Fibroblast of pulmonary artery (primary cell): ENCODE measurements at regions not wholly inside any gene's neighbourhood (a gene's known extent, or its start where the extent isn't known, plus 50 kb on each side); places are given as distances from the start of the nearest gene placed in this dataset.

ENCODE experiments used
- DNase-seq: peaks from one replicate; pipeline ENCODE4 v3.0.0-alpha.2; 2010; ENCODE audit warnings: low read depth
- H3K4me3 ChIP-seq: replicated peaks from 2 replicates; pipeline ENCODE4 v1.5.1; 2011; ENCODE audit warnings: low read depth, mild to moderate bottlenecking, control low read depth, low read length, moderate library complexity
- TF ChIP-seq, protein P1 (sequence below): IDR thresholded peaks from 2 replicates; pipeline ENCODE4 v1.5.1; 2011; ENCODE audit warnings: mild to moderate bottlenecking, control low read depth, low read length, inconsistent platforms; ENCODE audit errors: missing control alignments

DNA sequence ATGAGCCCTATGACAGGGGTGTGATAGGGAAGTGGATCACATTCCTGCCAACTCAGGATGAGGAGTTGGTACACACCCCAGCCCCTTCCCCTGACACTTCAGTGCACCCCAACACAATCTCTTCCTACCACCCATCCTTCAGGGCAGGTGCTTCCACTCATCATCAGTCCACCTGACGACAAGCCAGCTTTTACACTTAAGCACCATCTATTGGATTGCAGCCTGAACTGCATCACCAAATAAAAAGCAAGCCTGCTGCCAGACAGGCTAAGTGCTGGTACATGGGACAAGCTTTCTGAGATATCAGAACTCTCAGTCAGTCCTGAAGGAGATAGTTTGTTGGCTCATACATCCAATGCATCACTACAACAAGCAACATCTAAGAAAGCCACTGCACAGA is 69.0 kb upstream of the TMEM200A start:
- TF ChIP-seq, protein P1, sequence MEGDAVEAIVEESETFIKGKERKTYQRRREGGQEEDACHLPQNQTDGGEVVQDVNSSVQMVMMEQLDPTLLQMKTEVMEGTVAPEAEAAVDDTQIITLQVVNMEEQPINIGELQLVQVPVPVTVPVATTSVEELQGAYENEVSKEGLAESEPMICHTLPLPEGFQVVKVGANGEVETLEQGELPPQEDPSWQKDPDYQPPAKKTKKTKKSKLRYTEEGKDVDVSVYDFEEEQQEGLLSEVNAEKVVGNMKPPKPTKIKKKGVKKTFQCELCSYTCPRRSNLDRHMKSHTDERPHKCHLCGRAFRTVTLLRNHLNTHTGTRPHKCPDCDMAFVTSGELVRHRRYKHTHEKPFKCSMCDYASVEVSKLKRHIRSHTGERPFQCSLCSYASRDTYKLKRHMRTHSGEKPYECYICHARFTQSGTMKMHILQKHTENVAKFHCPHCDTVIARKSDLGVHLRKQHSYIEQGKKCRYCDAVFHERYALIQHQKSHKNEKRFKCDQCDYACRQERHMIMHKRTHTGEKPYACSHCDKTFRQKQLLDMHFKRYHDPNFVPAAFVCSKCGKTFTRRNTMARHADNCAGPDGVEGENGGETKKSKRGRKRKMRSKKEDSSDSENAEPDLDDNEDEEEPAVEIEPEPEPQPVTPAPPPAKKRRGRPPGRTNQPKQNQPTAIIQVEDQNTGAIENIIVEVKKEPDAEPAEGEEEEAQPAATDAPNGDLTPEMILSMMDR, result no peak
- DNase-seq, result no peak
- H3K4me3 ChIP-seq, result no peak overlapping the region

DNA sequence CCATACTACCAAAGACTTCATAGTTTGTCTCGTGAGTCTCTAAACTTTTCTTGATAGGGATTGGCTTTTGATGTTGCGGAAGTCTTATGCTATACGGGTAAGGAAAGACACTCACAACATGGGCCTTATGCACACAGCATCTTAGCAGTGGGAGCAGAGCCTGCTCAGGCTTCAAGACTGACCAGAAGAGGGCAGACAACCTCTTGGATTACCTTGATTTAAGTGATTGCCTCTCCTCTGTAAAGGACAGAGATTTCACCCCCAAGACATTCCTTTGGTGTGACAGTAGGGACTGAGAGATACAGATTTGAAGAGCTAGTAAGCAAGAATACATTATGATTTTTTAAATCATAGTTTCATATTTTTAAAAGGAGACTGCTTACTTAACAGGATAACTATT is 71.0 kb upstream of the SAMD3 start:
- H3K4me3 ChIP-seq, result no peak overlapping the region
- peak; percentile 64 for DNase-seq

DNA sequence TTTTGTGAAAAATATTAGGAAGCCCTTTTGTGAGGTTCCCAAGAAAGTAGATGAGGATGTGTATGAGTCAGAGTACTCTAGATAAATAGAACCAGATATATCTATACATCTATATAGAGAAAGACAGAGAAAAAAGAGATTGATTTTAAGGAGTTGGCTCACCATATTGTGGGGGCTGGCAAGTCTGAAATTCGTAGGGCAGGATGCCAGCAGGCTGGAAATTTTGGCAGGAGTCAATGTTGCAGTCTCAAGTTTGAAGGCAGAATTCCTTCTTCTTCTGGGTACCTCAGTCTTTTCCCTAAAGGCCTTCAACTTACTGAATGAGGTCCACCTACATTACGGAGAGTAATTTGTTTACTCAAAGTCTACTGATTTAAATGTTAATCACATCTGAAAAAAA is 65.3 kb upstream of the SAMD3 start:
- no peak for DNase-seq
- TF ChIP-seq, protein P1, result no peak
- H3K4me3 ChIP-seq, result no peak overlapping the region

More for the DNA sequence above, 71.0 kb upstream of the SAMD3 start:
- TF ChIP-seq, protein P1, result peak; percentile 77

DNA sequence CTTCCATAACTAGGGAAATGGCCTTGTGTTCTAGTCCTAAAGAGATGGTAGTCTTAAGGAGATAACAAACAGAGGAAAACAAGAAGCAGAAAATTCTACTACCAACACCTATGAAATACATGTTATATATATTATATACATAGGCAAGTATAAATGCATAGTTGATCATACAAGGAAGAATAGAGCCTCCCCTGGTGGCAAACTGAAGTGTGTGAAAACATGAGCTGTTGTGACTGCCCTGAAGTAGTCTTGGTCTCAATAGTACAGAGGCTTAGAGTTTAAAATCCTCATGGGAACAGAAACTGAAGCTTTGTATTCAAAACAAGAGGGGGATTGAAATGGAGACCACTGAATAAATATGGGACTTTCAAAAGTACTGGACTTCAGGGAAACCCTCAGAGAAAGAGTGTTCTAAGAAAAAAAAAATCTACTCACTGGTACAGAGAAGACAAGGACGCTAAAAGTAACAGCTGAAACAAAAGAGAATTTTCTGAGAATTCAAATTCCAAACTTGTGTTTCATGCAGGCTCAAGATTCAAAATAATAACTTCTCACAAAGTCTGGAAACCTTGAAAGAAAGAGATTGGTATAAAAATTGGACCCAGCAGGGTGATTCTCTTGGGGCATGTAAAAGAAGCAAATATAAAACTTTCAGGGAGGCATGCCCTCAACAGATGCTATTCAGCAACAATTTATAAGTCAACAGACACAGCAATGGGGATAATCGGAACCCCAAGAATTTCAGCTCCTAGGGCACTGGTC is 59.7 kb upstream of the SAMD3 start:
- TF ChIP-seq, protein P1, result peak; percentile 44
- DNase-seq, result peak; percentile 33
- no peak overlapping the region for H3K4me3 ChIP-seq

DNA sequence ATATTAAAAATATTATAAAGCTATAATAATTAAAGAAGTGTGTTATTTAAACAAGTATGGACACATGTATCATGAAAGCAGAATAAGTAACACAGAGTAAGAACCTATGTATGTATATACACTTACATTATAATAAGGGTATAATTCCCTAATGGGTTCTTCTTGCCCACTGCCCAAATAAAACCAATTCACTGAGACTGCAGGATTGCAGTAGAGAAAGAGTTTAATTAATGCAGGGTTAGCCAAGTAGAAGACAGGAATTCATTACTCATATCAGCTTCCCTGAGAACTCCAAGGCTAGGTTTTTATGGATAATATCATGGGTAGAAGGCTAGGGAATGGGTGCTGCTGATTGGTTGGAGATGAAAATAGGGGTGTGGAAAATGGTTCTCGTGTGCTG is 53.8 kb upstream of the SAMD3 start:
- H3K4me3 ChIP-seq, result no peak overlapping the region
- TF ChIP-seq, protein P1, result no peak
- DNase-seq, result no peak

DNA sequence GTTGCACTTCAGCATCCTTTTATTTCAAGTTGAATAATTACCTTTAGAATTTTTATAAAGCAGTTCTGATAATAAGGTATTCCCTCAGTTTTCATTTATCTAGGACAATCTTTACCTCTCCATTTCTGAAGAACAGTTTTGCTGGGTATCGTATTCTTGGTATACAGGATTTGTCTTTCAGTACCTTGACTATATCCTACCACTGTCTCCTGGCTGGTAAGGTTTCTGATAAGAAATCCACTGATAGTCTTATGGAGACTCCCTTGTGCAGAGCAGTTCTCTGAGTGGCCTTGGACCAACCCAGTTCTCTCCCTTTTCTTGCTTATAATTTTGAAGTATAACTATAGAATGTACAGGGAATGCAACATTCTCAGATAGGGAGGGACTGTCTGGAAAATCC is 51.3 kb upstream of the SAMD3 start:
- TF ChIP-seq, protein P1, result no peak
- DNase-seq, result no peak
- no peak overlapping the region for H3K4me3 ChIP-seq
